ENCODE measurements at regions not wholly inside any gene's neighbourhood (a gene's known extent, or its start where the extent isn't known, plus 50 kb on each side); places are given as distances from the start of the nearest gene placed in this dataset.

GRCh38 chr6:22236626-22237414, 60.0 kb downstream of the PRL start:
- TF ChIP-seq MYC (IDR thresholded peaks at IDR 0.05; ENCODE audit: low read depth, low read length) (no peak), CTCF (IDR thresholded peaks at IDR 0.05; ENCODE audit: extremely low read depth in 1 of 2, insufficient read depth in 1 of 2, low read depth in 1 of 2, low read length in 2 of 2) (no peak), POLR2A (IDR thresholded peaks at IDR 0.05; ENCODE audit: low read depth, low read length) (no peak)

Data from endothelial cell of umbilical vein (primary cell).